GM12878 (cell line): ENCODE measurements at regions not wholly inside any gene's neighbourhood (a gene's known extent, or its start where the extent isn't known, plus 50 kb on each side); places are given as distances from the start of the nearest gene placed in this dataset.

Experiments used
- ATAC-seq: fragments of 200-7000 bp; cut with Tn5 transposase; 3 replicates; pipeline ENCODE4 v1.9.1; 2020; ENCODE audit warnings: mild to moderate bottlenecking, moderate library complexity
- BruUV-seq: library from RNA; stranded (reverse); fragments of 400-500 nt; replicated peaks from 2 replicates; lab custom pipeline; 2021; lab: Mats Ljungman, UMichigan
- CTCF ChIA-PET: fragments of 300-600 bp; sonication (Branson Sonifier 250); formaldehyde crosslinking; extraction: SDS; loops from one replicate; lab custom pipeline; 2021; ENCODE audit warnings: inconsistent platforms; lab: Yijun Ruan, JAX
- POLR2A ChIA-PET: fragments of 350-600 bp; formaldehyde crosslinking; extraction: SDS; loops from one replicate; lab custom pipeline; 2021; ENCODE audit warnings: inconsistent platforms; lab: Charles Lee
- RAD21 ChIA-PET: fragments of 300-600 bp; sonication (Branson Sonifier 250); formaldehyde crosslinking; loops from one replicate; lab custom pipeline; 2023; ENCODE audit warnings: antibody characterized with exemption; ENCODE audit not compliant: unreplicated experiment; lab: Charles Lee
- SMC1A ChIA-PET: fragments of 300-600 bp; sonication (Branson Sonifier 250); formaldehyde crosslinking; loops from one replicate; lab custom pipeline; 2023; ENCODE audit not compliant: unreplicated experiment, uncharacterized antibody; lab: Charles Lee
- DNase-seq: peaks from one replicate; pipeline ENCODE4 v3.0.0-alpha.2; 2011; ENCODE audit warnings: low read depth, low spot score
- FAIRE-seq: peaks from 3 replicates; lab custom pipeline; 2011; peaks lifted over from hg19 to GRCh38; lab: Jason Lieb, UNC
- H2AFZ ChIP-seq: 2 replicates; pipeline ENCODE4 v1.6.0; 2011; ENCODE audit warnings: low read depth, low read length, control low read depth; ENCODE audit not compliant: control insufficient read depth
- H3K27ac ChIP-seq: 2 replicates; pipeline ENCODE4 v1.5.1; 2011; ENCODE audit warnings: control low read depth; ENCODE audit not compliant: control insufficient read depth, insufficient read depth
- H3K27me3 ChIP-seq, 2 experiments: replicated peaks in 1 of 2; 2 replicates each; pipeline versions ENCODE4 v1.6.0 to v1.6.1; 2011; ENCODE audit warnings: low read length in 1 of 2; ENCODE audit not compliant: control insufficient read depth in 2 of 2, insufficient read depth in 2 of 2
- H3K36me3 ChIP-seq, 2 experiments: 2 replicates each; pipeline ENCODE4 v1.5.1; 2011; ENCODE audit warnings: low read length in 1 of 2; ENCODE audit not compliant: control insufficient read depth in 2 of 2, insufficient read depth in 2 of 2
- H3K4me1 ChIP-seq: 2 replicates; pipeline ENCODE4 v1.6.1; 2011; ENCODE audit warnings: mild to moderate bottlenecking, low read length, moderate library complexity, mixed read lengths; ENCODE audit not compliant: control insufficient read depth, insufficient read depth
- H3K4me2 ChIP-seq: 2 replicates; pipeline ENCODE4 v1.6.0; 2011; ENCODE audit warnings: control low read depth; ENCODE audit not compliant: control insufficient read depth, insufficient read depth
- H3K4me3 ChIP-seq: fragments of 200-600 bp; sonication (generic); 2 replicates; pipeline ENCODE4 v1.5.1; 2016
- H3K79me2 ChIP-seq: 2 replicates; pipeline ENCODE4 v1.6.0; 2011; ENCODE audit warnings: low read length; ENCODE audit not compliant: control insufficient read depth, insufficient read depth
- H3K9ac ChIP-seq: 2 replicates; pipeline ENCODE4 v1.8.0; 2011; ENCODE audit warnings: low read length, control low read depth, mixed read lengths; ENCODE audit not compliant: control insufficient read depth, insufficient read depth
- H3K9me3 ChIP-seq: replicated peaks from 3 replicates; pipeline ENCODE4 v1.5.1; 2011; ENCODE audit warnings: mild to moderate bottlenecking, low read length; ENCODE audit not compliant: control insufficient read depth, insufficient read depth
- H4K20me1 ChIP-seq: 2 replicates; pipeline ENCODE4 v1.6.0; 2011; ENCODE audit not compliant: control insufficient read depth, insufficient read depth
- ASH2L ChIP-seq: fragments of 300-600, 200-600 bp; sonication (generic); IDR thresholded peaks from 2 replicates; pipeline ENCODE4 v1.6.1; 2017; ENCODE audit warnings: low read depth, mild to moderate bottlenecking, borderline replicate concordance
- CREM ChIP-seq: IDR thresholded peaks from 2 replicates; pipeline ENCODE4 v1.6.1; 2014; ENCODE audit warnings: antibody characterized with exemption, low read depth
- HDGF ChIP-seq: fragments of 450-650 bp; IDR thresholded peaks from 2 replicates; pipeline ENCODE4 v1.6.1; 2016; ENCODE audit warnings: antibody characterized with exemption
- NR2F1 ChIP-seq: fragments of 450-650 bp; conservative IDR thresholded peaks from 2 replicates; pipeline ENCODE4 v1.6.1; 2017; ENCODE audit warnings: mild to moderate bottlenecking
- NRF1 ChIP-seq: conservative IDR thresholded peaks from 2 replicates; pipeline ENCODE4 v1.6.1; 2011; ENCODE audit warnings: mild to moderate bottlenecking, low read depth, low read length, improper control_type of control experiment
- POU2F2 ChIP-seq: IDR thresholded peaks from 3 replicates; pipeline ENCODE4 v1.6.1; 2011; ENCODE audit warnings: low read depth, mild to moderate bottlenecking, low read length, borderline replicate concordance
- SPI1 ChIP-seq: IDR thresholded peaks from 2 replicates; pipeline ENCODE4 v1.6.1; 2011; ENCODE audit warnings: low read depth, mild to moderate bottlenecking, low read length, moderate library complexity, borderline replicate concordance; ENCODE audit not compliant: insufficient read depth
- SUZ12 ChIP-seq: fragments of 200-600 bp; sonication (generic); IDR thresholded peaks from one replicate; pipeline ENCODE4 v1.6.1; 2018; ENCODE audit warnings: antibody characterized with exemption, mild to moderate bottlenecking; ENCODE audit not compliant: unreplicated experiment
- ZNF384 ChIP-seq: IDR thresholded peaks from 2 replicates; pipeline ENCODE4 v1.6.1; 2012; ENCODE audit warnings: low read depth, mild to moderate bottlenecking, low read length, improper control_type of control experiment, borderline replicate concordance
- WGBS: methylation state at CpG from one replicate; pipeline ENCODE4 v1.1.6; 2016; ENCODE audit warnings: low lambda C conversion rate; ENCODE audit not compliant: insufficient replicate concordance, insufficient coverage; ENCODE audit errors: missing lambda C conversion rate; 5-methylcytosine and 5-hydroxymethylcytosine counted together
- in situ Hi-C: fragments of 300-500 bp; cut with MboI; formaldehyde crosslinking; loops from 9 replicates; pipeline ENCODE4 v1.14.3; 2018; ENCODE audit warnings: mixed read lengths
- intact Hi-C: fragments of 100-400 bp; cut with micrococcal nuclease; formaldehyde crosslinking; loops from one replicate; pipeline ENCODE4 v1.14.2; 2022; ENCODE audit not compliant: unreplicated experiment
- TF ChIP-seq, protein P1 (sequence below): fragments of 450-650 bp; formaldehyde crosslinking; IDR thresholded peaks from 2 replicates; pipeline ENCODE4 v1.4.0; 2022; ENCODE audit warnings: mild to moderate bottlenecking, moderate library complexity
- TF ChIP-seq, protein P2 (sequence below): fragments of 150-350 bp; IDR thresholded peaks from 2 replicates; pipeline ENCODE4 v1.6.1; 2014; ENCODE audit warnings: mild to moderate bottlenecking, low read depth, low read length

DNA sequence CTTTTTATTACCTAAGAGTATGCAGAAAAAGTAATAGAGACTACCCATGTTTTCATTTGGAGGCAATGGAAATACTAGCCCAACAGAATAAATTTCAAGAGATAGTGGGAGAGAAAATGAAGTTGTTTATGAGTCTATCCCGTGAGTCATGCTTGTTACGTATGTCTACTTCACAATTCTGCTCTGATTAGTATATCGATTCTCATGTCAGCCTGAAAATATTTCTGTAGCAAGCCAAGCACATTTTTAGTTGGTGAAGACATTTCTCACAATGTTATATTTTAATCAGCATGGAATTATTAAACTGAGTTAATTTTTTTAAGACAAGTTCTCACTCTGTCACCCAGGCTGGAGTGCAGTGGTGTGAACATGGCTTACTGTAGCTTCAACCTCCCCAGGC is 346.1 kb downstream of the RPRM start:
- Histone ChIP-seq H4K20me1 (no peaks in the 10 kb centered on the region), H3K9ac (no peak overlapping the region), H2AFZ (no peak overlapping the region), H3K79me2 (no peaks in the 10 kb centered on the region), H3K27ac (no peak overlapping the region), H3K36me3 (no peaks in the 10 kb centered on the region), H3K27me3 (no peaks in the 10 kb centered on the region), H3K4me2 (no peak overlapping the region), H3K9me3 (no peaks in the 10 kb centered on the region), H3K4me1 (no peaks in the 10 kb centered on the region), H3K4me3 (no peak overlapping the region)
- no TSS peak for BruUV-seq
- FAIRE-seq, result no peak
- no peak for ATAC-seq
- no peak for TF ChIP-seq ZNF384
- TF ChIP-seq POU2F2, result no peak
- TF ChIP-seq HDGF, result no peak
- ChIA-PET CTCF (interaction anchor here (1.5 kb wide), 1 partner anchor 9 kb away, joined by 4 read pairs; no protein-coding TSS in a partner anchor), RAD21 (no interaction called here), POLR2A (no interaction called here), SMC1A (no interaction called here)
- intact Hi-C loops (no loop called here), in situ Hi-C loops (no loop called here)
- DNase-seq, result no peak
- WGBS, result 33% methylated on average over 3 of the region's 3 CpGs

DNA sequence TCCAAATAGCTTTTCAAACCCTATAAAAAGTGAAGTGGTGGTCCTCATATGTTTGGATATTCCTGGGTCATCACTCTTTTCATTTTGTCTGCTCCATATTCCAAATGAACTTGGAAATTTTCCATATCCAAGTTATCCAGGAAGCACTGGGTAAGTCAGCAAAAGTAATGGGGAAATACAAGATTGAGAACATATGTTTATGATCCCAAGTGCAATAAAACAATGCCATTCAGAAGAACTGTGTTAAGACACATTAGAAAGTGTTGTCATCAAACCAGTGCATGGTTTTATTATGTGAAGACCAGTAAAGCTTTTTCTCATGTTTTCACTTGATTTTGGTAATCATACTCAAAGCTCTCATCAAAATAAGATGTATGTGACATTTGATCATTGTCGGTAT is 363.4 kb downstream of the RPRM start:
- in situ Hi-C loops, result no loop called here

More for the DNA sequence above, 363.4 kb downstream of the RPRM start:
- TF ChIP-seq SUZ12 (no peak), NR2F1 (no peak), ASH2L (no peak), NRF1 (no peak), SPI1 (no peak), CREM (no peak)
- TF ChIP-seq, protein P1, sequence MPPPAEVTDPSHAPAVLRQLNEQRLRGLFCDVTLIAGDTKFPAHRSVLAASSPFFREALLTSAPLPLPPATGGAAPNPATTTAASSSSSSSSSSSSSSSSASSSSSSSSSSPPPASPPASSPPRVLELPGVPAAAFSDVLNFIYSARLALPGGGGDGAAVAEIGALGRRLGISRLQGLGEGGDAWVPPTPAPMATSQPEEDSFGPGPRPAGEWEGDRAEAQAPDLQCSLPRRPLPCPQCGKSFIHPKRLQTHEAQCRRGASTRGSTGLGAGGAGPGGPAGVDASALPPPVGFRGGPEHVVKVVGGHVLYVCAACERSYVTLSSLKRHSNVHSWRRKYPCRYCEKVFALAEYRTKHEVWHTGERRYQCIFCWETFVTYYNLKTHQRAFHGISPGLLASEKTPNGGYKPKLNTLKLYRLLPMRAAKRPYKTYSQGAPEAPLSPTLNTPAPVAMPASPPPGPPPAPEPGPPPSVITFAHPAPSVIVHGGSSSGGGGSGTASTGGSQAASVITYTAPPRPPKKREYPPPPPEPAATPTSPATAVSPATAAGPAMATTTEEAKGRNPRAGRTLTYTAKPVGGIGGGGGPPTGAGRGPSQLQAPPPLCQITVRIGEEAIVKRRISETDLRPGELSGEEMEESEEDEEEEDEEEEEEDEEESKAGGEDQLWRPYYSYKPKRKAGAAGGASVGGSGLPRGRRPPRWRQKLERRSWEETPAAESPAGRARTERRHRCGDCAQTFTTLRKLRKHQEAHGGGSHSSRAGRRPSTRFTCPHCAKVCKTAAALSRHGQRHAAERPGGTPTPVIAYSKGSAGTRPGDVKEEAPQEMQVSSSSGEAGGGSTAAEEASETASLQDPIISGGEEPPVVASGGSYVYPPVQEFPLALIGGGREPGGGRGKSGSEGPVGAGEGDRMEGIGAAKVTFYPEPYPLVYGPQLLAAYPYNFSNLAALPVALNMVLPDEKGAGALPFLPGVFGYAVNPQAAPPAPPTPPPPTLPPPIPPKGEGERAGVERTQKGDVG (CRISPR knock-in tag), result no peak
- TF ChIP-seq, protein P2, sequence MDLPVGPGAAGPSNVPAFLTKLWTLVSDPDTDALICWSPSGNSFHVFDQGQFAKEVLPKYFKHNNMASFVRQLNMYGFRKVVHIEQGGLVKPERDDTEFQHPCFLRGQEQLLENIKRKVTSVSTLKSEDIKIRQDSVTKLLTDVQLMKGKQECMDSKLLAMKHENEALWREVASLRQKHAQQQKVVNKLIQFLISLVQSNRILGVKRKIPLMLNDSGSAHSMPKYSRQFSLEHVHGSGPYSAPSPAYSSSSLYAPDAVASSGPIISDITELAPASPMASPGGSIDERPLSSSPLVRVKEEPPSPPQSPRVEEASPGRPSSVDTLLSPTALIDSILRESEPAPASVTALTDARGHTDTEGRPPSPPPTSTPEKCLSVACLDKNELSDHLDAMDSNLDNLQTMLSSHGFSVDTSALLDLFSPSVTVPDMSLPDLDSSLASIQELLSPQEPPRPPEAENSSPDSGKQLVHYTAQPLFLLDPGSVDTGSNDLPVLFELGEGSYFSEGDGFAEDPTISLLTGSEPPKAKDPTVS, result no peak
- no peaks in the 10 kb centered on the region for H3K4me1 ChIP-seq
- WGBS, result 78% methylated on average over 1 of the region's 1 CpG
- intact Hi-C loops, result no loop called here
- ChIA-PET POLR2A (no interaction called here), SMC1A (no interaction called here), RAD21 (no interaction called here), CTCF (interaction anchor here (1.5 kb wide), 2 partner anchors 13 to 17 kb away, joined by 3 to 5 read pairs; no protein-coding TSS in a partner anchor)
- BruUV-seq, result no TSS peak
- no peak for ATAC-seq
- no peak overlapping the region for H3K4me3 ChIP-seq
- H3K4me2 ChIP-seq, result no peak overlapping the region
- no peak overlapping the region for H3K27ac ChIP-seq
- no peak for FAIRE-seq
- no peaks in the 10 kb centered on the region for H3K36me3 ChIP-seq
- no peak overlapping the region for H2AFZ ChIP-seq
- H3K27me3 ChIP-seq, result no peaks in the 10 kb centered on the region
- H3K9me3 ChIP-seq, result no peaks in the 10 kb centered on the region
- H3K79me2 ChIP-seq, result no peaks in the 10 kb centered on the region
- DNase-seq, result no peak
- no peaks in the 10 kb centered on the region for H4K20me1 ChIP-seq
- no peak overlapping the region for H3K9ac ChIP-seq
